ENCODE measurements at regions not wholly inside any gene's neighbourhood (a gene's known extent, or its start where the extent isn't known, plus 50 kb on each side); places are given as distances from the start of the nearest gene placed in this dataset.

DNA sequence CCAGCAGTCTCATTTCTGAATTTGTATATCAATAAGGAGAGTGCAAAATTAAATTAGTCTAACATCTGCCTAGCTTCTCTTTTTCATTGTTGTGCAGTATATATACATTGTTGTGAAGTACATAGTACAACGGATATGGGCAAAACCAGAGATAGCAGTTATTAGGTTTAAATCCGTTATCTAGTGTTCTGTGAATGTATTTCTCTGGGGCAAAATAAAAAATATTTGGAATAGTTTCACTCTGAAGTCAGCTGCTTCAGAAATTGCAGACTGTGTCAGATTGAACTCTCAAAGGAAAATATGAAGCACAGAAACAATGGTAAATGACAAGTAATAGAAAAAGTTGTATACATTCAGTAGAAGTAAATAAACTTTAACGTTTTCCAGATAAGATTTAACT lies 836.5 kb upstream of the CXADR start:
- peak in 1 of 2 donors; percentile 22 for DNase-seq (ENCODE audit: low read depth in 1 of 2, low spot score in 1 of 2)
- H3K27ac ChIP-seq: no peak overlapping the region
- TF ChIP-seq, protein P1, sequence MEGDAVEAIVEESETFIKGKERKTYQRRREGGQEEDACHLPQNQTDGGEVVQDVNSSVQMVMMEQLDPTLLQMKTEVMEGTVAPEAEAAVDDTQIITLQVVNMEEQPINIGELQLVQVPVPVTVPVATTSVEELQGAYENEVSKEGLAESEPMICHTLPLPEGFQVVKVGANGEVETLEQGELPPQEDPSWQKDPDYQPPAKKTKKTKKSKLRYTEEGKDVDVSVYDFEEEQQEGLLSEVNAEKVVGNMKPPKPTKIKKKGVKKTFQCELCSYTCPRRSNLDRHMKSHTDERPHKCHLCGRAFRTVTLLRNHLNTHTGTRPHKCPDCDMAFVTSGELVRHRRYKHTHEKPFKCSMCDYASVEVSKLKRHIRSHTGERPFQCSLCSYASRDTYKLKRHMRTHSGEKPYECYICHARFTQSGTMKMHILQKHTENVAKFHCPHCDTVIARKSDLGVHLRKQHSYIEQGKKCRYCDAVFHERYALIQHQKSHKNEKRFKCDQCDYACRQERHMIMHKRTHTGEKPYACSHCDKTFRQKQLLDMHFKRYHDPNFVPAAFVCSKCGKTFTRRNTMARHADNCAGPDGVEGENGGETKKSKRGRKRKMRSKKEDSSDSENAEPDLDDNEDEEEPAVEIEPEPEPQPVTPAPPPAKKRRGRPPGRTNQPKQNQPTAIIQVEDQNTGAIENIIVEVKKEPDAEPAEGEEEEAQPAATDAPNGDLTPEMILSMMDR (IDR thresholded peaks at IDR 0.05; ENCODE audit: low read depth, low read length): no peak
- no peaks in the 10 kb centered on the region for H3K27me3 ChIP-seq
- no peaks in the 10 kb centered on the region for H3K36me3 ChIP-seq
- H3K4me3 ChIP-seq: no peak overlapping the region
- no peaks in the 10 kb centered on the region for H3K9me3 ChIP-seq (ENCODE audit: low read depth)
- H3K4me1 ChIP-seq (ENCODE audit: low read depth): no peaks in the 10 kb centered on the region

DNA sequence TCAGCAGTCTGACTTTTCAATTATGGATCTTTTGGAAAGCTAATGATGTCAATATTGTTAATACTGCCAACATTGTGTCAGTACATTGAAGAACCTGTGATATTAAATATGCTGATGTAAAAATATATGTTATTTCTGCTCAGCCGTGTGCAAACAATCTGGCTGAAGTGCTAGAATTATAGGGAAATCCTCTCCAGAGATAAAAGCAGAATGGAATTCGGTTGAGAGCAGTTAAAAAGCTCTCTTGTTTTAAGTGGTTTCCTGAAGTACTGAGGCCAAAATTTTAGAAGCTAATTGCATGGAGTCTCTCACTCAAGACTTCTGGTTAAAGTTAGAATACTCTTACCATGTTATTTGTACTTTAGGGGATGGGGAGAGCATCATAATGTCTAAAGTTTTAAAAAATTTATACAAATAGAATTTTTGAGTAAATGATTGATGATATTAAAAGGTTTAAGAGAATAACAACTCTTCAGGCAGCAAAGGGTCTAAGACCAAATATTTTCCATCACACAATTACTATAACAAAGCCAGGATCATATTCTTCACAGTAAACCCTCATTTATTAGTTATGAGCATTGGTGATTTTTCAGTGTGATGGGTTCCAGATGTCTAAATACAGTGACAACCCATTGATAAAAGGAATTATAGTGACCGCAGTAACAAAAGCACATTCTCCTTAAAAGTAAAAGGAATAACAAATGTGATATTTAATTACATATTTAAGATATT lies 834.2 kb upstream of the CXADR start:
- H3K27ac ChIP-seq: no peak overlapping the region
- TF ChIP-seq, protein P1 (IDR thresholded peaks at IDR 0.05; ENCODE audit: low read depth, low read length): no peak
- H3K9me3 ChIP-seq (ENCODE audit: low read depth): no peaks in the 10 kb centered on the region
- peak in 1 of 2 donors; percentile 24 for DNase-seq (ENCODE audit: low read depth in 1 of 2, low spot score in 1 of 2)
- no peak overlapping the region for H3K4me3 ChIP-seq
- H3K36me3 ChIP-seq: no peaks in the 10 kb centered on the region
- no peaks in the 10 kb centered on the region for H3K27me3 ChIP-seq
- H3K4me1 ChIP-seq (ENCODE audit: low read depth): no peaks in the 10 kb centered on the region

DNA sequence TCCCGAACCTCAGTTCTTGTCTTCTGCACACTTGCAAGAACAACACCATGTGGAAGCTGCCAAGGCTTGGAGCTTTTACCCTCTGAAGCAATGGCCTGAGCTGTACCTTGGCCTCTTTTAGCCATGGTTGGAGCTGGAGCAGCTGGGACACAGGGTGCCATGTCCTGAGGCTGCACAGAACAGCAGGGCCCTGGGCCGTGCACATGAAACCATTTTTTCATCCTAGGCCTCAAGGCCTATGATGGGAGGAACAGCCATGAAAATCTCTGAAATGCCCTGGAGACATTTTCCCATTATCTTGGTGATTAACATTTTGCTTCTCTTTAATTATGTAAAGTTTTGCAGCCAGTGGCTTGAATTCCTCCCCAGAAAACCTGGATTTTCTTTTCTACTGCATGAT lies 817.8 kb upstream of the CXADR start:
- H3K4me3 ChIP-seq: no peak overlapping the region
- no peaks in the 10 kb centered on the region for H3K36me3 ChIP-seq
- no peak for DNase-seq (ENCODE audit: low read depth in 1 of 2, low spot score in 1 of 2)
- no peaks in the 10 kb centered on the region for H3K9me3 ChIP-seq (ENCODE audit: low read depth)
- H3K27ac ChIP-seq: no peak overlapping the region
- no peaks in the 10 kb centered on the region for H3K4me1 ChIP-seq (ENCODE audit: low read depth)
- H3K27me3 ChIP-seq: no peaks in the 10 kb centered on the region
- TF ChIP-seq, protein P1 (IDR thresholded peaks at IDR 0.05; ENCODE audit: low read depth, low read length): no peak

DNA sequence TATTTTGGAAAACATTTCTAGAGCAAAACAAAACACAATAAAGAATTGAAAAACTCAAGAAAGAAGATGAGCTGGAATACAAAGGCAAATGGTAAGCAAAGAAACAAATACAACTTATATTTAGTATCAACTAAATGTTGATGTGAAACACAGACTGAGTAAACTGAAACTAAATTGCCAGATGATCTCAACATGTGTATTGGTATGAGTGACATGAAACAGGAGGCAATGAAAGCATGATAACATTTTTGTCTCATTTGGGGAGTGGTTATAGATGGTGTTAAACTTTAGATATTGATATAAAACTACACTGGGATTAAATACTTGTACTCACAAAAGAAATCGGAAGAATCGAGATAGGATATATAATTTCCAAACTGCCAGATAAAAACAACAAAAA lies 805.6 kb upstream of the CXADR start:
- no peak overlapping the region for H3K4me3 ChIP-seq
- H3K27me3 ChIP-seq: no peaks in the 10 kb centered on the region
- H3K36me3 ChIP-seq: no peaks in the 10 kb centered on the region
- TF ChIP-seq, protein P1 (IDR thresholded peaks at IDR 0.05; ENCODE audit: low read depth, low read length): no peak
- no peak for DNase-seq (ENCODE audit: low read depth in 1 of 2, low spot score in 1 of 2)
- no peaks in the 10 kb centered on the region for H3K9me3 ChIP-seq (ENCODE audit: low read depth)
- no peak overlapping the region for H3K27ac ChIP-seq
- no peaks in the 10 kb centered on the region for H3K4me1 ChIP-seq (ENCODE audit: low read depth)

DNA sequence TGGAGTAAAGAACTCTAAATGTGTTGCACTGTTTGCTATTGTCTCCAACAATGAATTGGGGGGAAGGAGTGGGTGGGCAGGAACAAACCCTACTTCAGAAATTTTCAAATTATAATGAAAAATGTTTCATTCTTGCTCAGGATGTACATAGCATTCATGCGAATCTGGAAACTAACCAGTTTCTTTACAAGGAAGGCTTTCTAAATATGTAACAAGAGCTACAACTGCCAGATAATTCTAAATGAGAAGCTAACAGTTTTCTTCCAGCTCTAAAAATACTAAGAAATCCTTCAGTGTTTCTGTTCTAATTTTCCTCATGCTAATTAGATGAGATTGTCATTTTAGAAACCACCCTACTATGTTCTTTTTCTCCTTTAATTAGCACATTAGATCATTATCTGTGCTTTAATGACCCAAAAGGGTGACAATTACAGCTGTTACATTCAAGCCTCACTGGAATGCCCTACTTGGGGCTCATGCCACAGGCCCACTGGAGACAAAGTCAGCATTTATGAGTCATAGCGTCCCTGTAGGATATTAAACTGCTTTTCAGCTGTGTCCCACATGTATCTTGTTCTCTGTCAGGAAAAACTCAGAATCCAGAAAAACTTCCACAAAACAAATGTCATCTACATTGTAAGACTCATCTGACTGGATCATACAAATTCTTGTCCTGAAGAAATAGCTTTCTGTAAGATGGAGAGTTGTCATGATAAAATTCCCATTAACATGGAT lies 804.6 kb upstream of the CXADR start:
- no peak overlapping the region for H3K27ac ChIP-seq
- peak in 1 of 2 donors; percentile 30 for DNase-seq (ENCODE audit: low read depth in 1 of 2, low spot score in 1 of 2)

More for the DNA sequence above, 804.6 kb upstream of the CXADR start:
- TF ChIP-seq, protein P1 (IDR thresholded peaks at IDR 0.05; ENCODE audit: low read depth, low read length): no peak
- Histone ChIP-seq H3K27me3 (no peaks in the 10 kb centered on the region), H3K36me3 (no peaks in the 10 kb centered on the region), H3K9me3 (ENCODE audit: low read depth) (no peaks in the 10 kb centered on the region), H3K4me3 (no peak overlapping the region), H3K4me1 (ENCODE audit: low read depth) (no peaks in the 10 kb centered on the region)
